Right atrium auricular region (tissue), 2 donors: ENCODE measurements at regions not wholly inside any gene's neighbourhood (a gene's known extent, or its start where the extent isn't known, plus 50 kb on each side); places are given as distances from the start of the nearest gene placed in this dataset.

ENCODE experiments used
- DNase-seq: peaks from one replicate; pipeline ENCODE4 v3.0.0-alpha.2; 2019; ENCODE audit warnings: low spot score
- H3K27ac ChIP-seq, 2 donors: fragments of 200-600 bp; sonication (generic); 1 replicate in 1 of 2; 2 replicates in 1 of 2; pipeline ENCODE4 v1.5.1; 2016 to 2019
- H3K27me3 ChIP-seq, 2 donors: fragments of 200-600 bp; sonication (generic); one replicate each; pipeline versions ENCODE4 v1.5.1 to v1.6.0; 2017 to 2019
- H3K36me3 ChIP-seq: fragments of 200-600 bp; sonication (generic); one replicate; pipeline ENCODE4 v1.5.1; 2016
- H3K4me1 ChIP-seq, 2 donors: fragments of 200-600 bp; sonication (generic); one replicate each; pipeline versions ENCODE4 v1.5.1 to v1.6.0; 2017 to 2019
- H3K4me3 ChIP-seq, 2 donors: fragments of 200-600 bp; sonication (generic); 1 replicate in 1 of 2; 2 replicates in 1 of 2; pipeline ENCODE4 v1.5.1; 2017 to 2019; ENCODE audit warnings: mild to moderate bottlenecking in 1 of 2, moderate library complexity in 1 of 2
- H3K9me3 ChIP-seq, 2 donors: fragments of 200-600 bp; sonication (generic); one replicate each; pipeline ENCODE4 v1.5.1; 2019
- TF ChIP-seq, protein P1 (sequence below), 2 donors: fragments of 200-600 bp; sonication (generic); IDR thresholded peaks; one replicate each; pipeline ENCODE4 v1.5.1; 2019; ENCODE audit warnings: antibody characterized with exemption in 2 of 2

GRCh38 chr4:137278431-137278830 is 253.9 kb downstream of the PCDH18 start:
- DNase-seq, result no peak
- Histone ChIP-seq H3K27me3 (peaks cover 0 to 4% of the 10 kb centered on the region in 2 donors), H3K9me3 (no peaks in the 10 kb centered on the region), H3K36me3 (no peaks in the 10 kb centered on the region), H3K4me1 (no peaks in the 10 kb centered on the region), H3K27ac (no peak overlapping the region), H3K4me3 (no peak overlapping the region)
- TF ChIP-seq, protein P1, sequence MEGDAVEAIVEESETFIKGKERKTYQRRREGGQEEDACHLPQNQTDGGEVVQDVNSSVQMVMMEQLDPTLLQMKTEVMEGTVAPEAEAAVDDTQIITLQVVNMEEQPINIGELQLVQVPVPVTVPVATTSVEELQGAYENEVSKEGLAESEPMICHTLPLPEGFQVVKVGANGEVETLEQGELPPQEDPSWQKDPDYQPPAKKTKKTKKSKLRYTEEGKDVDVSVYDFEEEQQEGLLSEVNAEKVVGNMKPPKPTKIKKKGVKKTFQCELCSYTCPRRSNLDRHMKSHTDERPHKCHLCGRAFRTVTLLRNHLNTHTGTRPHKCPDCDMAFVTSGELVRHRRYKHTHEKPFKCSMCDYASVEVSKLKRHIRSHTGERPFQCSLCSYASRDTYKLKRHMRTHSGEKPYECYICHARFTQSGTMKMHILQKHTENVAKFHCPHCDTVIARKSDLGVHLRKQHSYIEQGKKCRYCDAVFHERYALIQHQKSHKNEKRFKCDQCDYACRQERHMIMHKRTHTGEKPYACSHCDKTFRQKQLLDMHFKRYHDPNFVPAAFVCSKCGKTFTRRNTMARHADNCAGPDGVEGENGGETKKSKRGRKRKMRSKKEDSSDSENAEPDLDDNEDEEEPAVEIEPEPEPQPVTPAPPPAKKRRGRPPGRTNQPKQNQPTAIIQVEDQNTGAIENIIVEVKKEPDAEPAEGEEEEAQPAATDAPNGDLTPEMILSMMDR (IDR thresholded peaks at IDR 0.05), result no peak

DNA sequence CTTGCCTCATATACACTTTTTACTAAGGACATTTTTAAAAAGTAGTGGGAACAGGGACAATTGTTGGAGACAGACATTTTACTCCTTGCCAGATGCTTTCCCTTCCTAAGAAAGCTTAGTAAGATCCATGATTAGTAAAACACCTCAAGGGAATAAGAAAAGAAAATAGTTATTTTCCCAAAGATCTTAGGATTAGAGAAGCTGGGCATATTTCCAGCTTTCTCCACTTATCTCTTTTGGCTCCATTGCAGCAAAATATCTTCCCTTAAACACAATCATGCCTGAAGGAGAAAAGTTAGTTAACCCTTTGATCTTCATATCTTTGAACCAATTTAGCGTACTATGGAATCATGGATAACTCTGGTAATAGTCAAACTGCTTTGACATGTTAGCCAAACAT is 257.9 kb downstream of the PCDH18 start:
- TF ChIP-seq, protein P1 (IDR thresholded peaks at IDR 0.05), result no peak

DNA sequence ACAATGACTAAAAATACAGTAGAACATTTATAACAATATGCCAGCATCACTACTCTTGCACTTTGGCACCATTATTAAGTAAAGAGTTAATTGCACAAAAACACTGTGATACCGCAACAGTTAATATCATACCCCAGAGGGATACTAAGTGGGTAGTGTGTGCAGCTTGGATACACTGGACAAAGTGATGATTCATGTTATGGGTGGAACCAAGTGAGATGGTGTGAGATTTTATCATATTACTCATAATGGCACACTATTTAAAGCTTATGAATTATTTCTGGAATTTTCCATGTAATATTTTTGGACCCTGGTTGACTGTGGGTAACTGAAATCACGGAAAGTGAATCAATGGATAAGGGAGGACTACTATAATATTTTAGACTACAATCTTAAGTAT is 265.3 kb downstream of the PCDH18 start:
- Histone ChIP-seq H3K36me3 (no peaks in the 10 kb centered on the region), H3K9me3 (no peaks in the 10 kb centered on the region), H3K27me3 (no peaks in the 10 kb centered on the region), H3K27ac (no peak overlapping the region), H3K4me3 (no peak overlapping the region), H3K4me1 (no peaks in the 10 kb centered on the region)
- DNase-seq, result no peak
- TF ChIP-seq, protein P1 (IDR thresholded peaks at IDR 0.05), result no peak

More for the DNA sequence above, 257.9 kb downstream of the PCDH18 start:
- H3K36me3 ChIP-seq, result no peaks in the 10 kb centered on the region
- H3K4me3 ChIP-seq, result no peak overlapping the region
- H3K27ac ChIP-seq, result no peak overlapping the region
- H3K27me3 ChIP-seq, result no peaks in the 10 kb centered on the region
- DNase-seq, result no peak
- no peaks in the 10 kb centered on the region for H3K4me1 ChIP-seq
- no peaks in the 10 kb centered on the region for H3K9me3 ChIP-seq

DNA sequence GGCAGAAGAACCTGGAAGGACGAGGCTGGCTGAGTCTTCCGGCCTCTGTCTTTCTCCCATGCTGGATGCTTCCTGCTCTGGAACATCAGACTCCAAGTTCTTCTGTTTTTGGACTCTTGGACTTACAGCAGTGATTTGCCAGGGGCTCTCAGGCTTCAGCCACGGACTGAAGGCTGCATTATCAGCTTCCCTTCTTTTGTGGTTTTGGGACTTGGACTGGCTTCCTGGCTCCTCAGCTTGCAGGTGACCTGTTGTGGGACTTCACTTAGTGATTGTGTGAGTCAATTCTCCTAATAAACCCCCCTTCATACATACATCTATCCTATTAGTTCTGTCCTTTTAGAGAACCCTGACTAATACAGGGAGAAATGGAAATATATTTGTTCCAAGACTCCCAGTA is 265.8 kb downstream of the PCDH18 start:
- Histone ChIP-seq H3K4me3 (no peak overlapping the region), H3K4me1 (no peaks in the 10 kb centered on the region), H3K27ac (no peak overlapping the region), H3K27me3 (no peaks in the 10 kb centered on the region), H3K36me3 (no peaks in the 10 kb centered on the region), H3K9me3 (no peaks in the 10 kb centered on the region)
- DNase-seq, result no peak
- TF ChIP-seq, protein P1 (IDR thresholded peaks at IDR 0.05), result no peak

GRCh38 chr4:137263206-137263605 is 269.1 kb downstream of the PCDH18 start:
- Histone ChIP-seq H3K27ac (no peak overlapping the region), H3K36me3 (no peaks in the 10 kb centered on the region), H3K4me1 (no peaks in the 10 kb centered on the region), H3K4me3 (no peak overlapping the region), H3K27me3 (no peaks in the 10 kb centered on the region), H3K9me3 (no peaks in the 10 kb centered on the region)
- TF ChIP-seq, protein P1 (IDR thresholded peaks at IDR 0.05), result no peak
- DNase-seq, result no peak

DNA sequence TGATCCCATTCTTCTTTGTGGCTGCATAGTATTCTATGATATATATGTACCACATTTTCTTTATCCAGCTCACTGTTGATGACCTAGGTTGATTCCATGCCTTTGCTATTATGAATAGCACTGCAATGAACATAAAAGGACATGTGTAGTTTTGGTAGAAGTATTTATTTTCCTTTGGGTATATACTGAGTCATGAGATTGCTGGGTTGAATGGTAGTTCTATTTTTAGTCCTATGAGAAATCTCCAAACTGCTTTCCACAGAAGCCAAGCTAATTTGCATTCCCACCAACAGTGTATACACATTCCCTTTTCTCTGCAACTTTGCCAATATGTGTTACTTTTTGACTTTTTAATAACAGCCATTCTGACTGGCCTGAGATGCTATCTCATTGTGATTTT is 278.3 kb downstream of the PCDH18 start:
- peaks cover 0 to 5% of the 10 kb centered on the region in 2 donors for H3K9me3 ChIP-seq
- H3K27ac ChIP-seq, result no peak overlapping the region
- H3K27me3 ChIP-seq, result no peaks in the 10 kb centered on the region
- TF ChIP-seq, protein P1 (IDR thresholded peaks at IDR 0.05), result no peak
- no peak for DNase-seq
- H3K4me1 ChIP-seq, result no peaks in the 10 kb centered on the region
- H3K36me3 ChIP-seq, result no peaks in the 10 kb centered on the region
- no peak overlapping the region for H3K4me3 ChIP-seq
